ENCODE measurements at regions not wholly inside any gene's neighbourhood (a gene's known extent, or its start where the extent isn't known, plus 50 kb on each side); places are given as distances from the start of the nearest gene placed in this dataset.

- FAIRE-seq: no peak
These were observed 228.5 kb downstream of the FRK start for GRCh38 chr6:115832186-115832585.

DNA sequence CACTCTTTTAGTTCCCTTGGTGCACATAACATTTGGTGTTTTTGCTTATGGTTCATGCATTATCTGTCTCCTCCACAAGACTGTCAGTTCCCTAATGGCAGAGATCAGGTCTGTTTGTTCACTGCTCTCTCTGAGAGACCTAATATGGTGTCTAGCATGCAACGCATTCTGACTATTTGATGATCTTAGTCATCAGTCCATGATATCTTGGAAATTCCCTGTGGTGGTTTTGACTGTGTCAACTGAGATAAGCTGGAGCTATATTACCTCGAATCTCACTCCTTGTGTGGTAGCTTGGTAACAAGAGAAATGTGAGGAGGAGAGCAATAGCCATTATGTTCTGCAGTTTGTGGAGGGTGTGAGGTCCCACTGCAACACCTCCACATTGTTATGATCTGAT, 229.8 kb downstream of the FRK start:
- intact Hi-C loops (cut with micrococcal nuclease; ENCODE audit: unreplicated experiment) (no loop called here), in situ Hi-C loops (cut with HindIII; ENCODE audit: extremely low pct_ligation_motif_present, low pct_unique_long_range_greater_than_20kb) (no loop called here)
- 0% methylated on average over 2 of the region's 2 CpGs for WGBS (ENCODE audit: low lambda C conversion rate)
- no peaks in the 10 kb centered on the region for H3K79me2 ChIP-seq (ENCODE audit: insufficient read depth, low read length)
- no peaks in the 10 kb centered on the region for H3K4me1 ChIP-seq (ENCODE audit: insufficient read depth, low read length)
- H3K27ac ChIP-seq (ENCODE audit: extremely low read length, insufficient read depth, low read length): no peak overlapping the region
- H3K27me3 ChIP-seq (ENCODE audit: control insufficient read depth in 1 of 2, insufficient read depth in 2 of 2, low read length in 2 of 2): no peaks in the 10 kb centered on the region
- no peaks in the 10 kb centered on the region for H3K9me3 ChIP-seq (ENCODE audit: low read length)
- no peak overlapping the region for H2AFZ ChIP-seq (ENCODE audit: low read length)
- POLR2A ChIA-PET: no interaction called here
- FAIRE-seq (no peak), DNase-seq (ENCODE audit: low spot score) (no peak), ATAC-seq (no peak)
- H3K36me3 ChIP-seq (replicated peaks in 1 of 2; ENCODE audit: control insufficient read depth in 1 of 2, insufficient read depth in 2 of 2, low read length in 2 of 2): no peaks in the 10 kb centered on the region
- CTCF ChIA-PET (ENCODE audit: low intra/inter-chr PET ratio, low total read pairs): no interaction called here
- BruUV-seq (replicated peaks): no TSS peak
- no peak overlapping the region for H3K9ac ChIP-seq (ENCODE audit: insufficient read depth, low read depth, low read length)
- H3K4me3 ChIP-seq (replicated peaks in 1 of 3; ENCODE audit: insufficient read depth in 1 of 3, low read depth in 2 of 3, low read length in 3 of 3): no peak overlapping the region
- H3K4me2 ChIP-seq (ENCODE audit: low read depth, low read length): no peak overlapping the region
- H4K20me1 ChIP-seq (ENCODE audit: insufficient read depth, low read length): no peaks in the 10 kb centered on the region
- TF ChIP-seq HDAC6 (IDR thresholded peaks at IDR 0.05; ENCODE audit: low read depth, low read length) (no peak), SP2 (CRISPR knock-in tag; IDR thresholded peaks at IDR 0.05) (no peak), ZNF207 (IDR thresholded peaks at IDR 0.05; ENCODE audit: borderline replicate concordance) (no peak), ZNF615 (CRISPR knock-in tag; IDR thresholded peaks at IDR 0.05; ENCODE audit: borderline replicate concordance) (no peak), MXI1 (IDR thresholded peaks at IDR 0.05; ENCODE audit: borderline replicate concordance, low read depth, low read length) (no peak), ZSCAN21 (CRISPR knock-in tag; IDR thresholded peaks at IDR 0.05; ENCODE audit: borderline replicate concordance) (no peak), ZBTB8A (CRISPR knock-in tag; IDR thresholded peaks at IDR 0.05; ENCODE audit: borderline replicate concordance, low read depth) (no peak), RARG (CRISPR knock-in tag; IDR thresholded peaks at IDR 0.05; ENCODE audit: low read depth) (no peak), ZXDC (CRISPR knock-in tag; IDR thresholded peaks at IDR 0.05) (no peak)

More at GRCh38 chr6:115832186-115832585, 228.5 kb downstream of the FRK start:
- Histone ChIP-seq H3K27ac (ENCODE audit: extremely low read length, insufficient read depth, low read length) (no peak overlapping the region), H3K36me3 (replicated peaks in 1 of 2; ENCODE audit: control insufficient read depth in 1 of 2, insufficient read depth in 2 of 2, low read length in 2 of 2) (no peaks in the 10 kb centered on the region), H4K20me1 (ENCODE audit: insufficient read depth, low read length) (no peaks in the 10 kb centered on the region), H3K27me3 (ENCODE audit: control insufficient read depth in 1 of 2, insufficient read depth in 2 of 2, low read length in 2 of 2) (no peaks in the 10 kb centered on the region), H3K4me1 (ENCODE audit: insufficient read depth, low read length) (no peaks in the 10 kb centered on the region), H3K79me2 (ENCODE audit: insufficient read depth, low read length) (no peaks in the 10 kb centered on the region), H3K9me3 (ENCODE audit: low read length) (no peaks in the 10 kb centered on the region), H3K4me2 (ENCODE audit: low read depth, low read length) (no peak overlapping the region), H2AFZ (ENCODE audit: low read length) (no peak overlapping the region), H3K9ac (ENCODE audit: insufficient read depth, low read depth, low read length) (no peak overlapping the region), H3K4me3 (replicated peaks in 1 of 3; ENCODE audit: insufficient read depth in 1 of 3, low read depth in 2 of 3, low read length in 3 of 3) (no peak overlapping the region)
- WGBS (ENCODE audit: low lambda C conversion rate): 81% methylated on average over 1 of the region's 1 CpG
- no peak for DNase-seq (ENCODE audit: low spot score)
- POLR2A ChIA-PET: no interaction called here
- in situ Hi-C loops (cut with HindIII; ENCODE audit: extremely low pct_ligation_motif_present, low pct_unique_long_range_greater_than_20kb) (no loop called here), intact Hi-C loops (cut with micrococcal nuclease; ENCODE audit: unreplicated experiment) (no loop called here)
- no peak for ATAC-seq
- TF ChIP-seq NR1H2 (CRISPR knock-in tag; IDR thresholded peaks at IDR 0.05; ENCODE audit: borderline replicate concordance, low read depth) (no peak), ZBTB46 (CRISPR knock-in tag; IDR thresholded peaks at IDR 0.05; ENCODE audit: borderline replicate concordance) (no peak), FOSL1 (CRISPR knock-in tag; IDR thresholded peaks at IDR 0.05; ENCODE audit: borderline replicate concordance) (no peak), ZNF546 (CRISPR knock-in tag; conservative IDR thresholded peaks at IDR 0.05) (no peak), NFKB2 (CRISPR knock-in tag; IDR thresholded peaks at IDR 0.05; ENCODE audit: borderline replicate concordance) (no peak)
- TF ChIP-seq, protein P1, sequence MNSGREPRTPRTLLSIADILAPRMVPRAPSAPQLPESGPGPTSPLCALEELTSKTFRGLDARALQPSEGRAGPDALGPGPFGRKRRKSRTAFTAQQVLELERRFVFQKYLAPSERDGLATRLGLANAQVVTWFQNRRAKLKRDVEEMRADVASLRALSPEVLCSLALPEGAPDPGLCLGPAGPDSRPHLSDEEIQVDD (CRISPR knock-in tag; IDR thresholded peaks at IDR 0.05; ENCODE audit: borderline replicate concordance): no peak
- CTCF ChIA-PET (ENCODE audit: low intra/inter-chr PET ratio, low total read pairs): no interaction called here
- BruUV-seq (replicated peaks): no TSS peak

Data from HepG2 (cell line).